ENCODE measurements at regions not wholly inside any gene's neighbourhood (a gene's known extent, or its start where the extent isn't known, plus 50 kb on each side); places are given as distances from the start of the nearest gene placed in this dataset.

DNA sequence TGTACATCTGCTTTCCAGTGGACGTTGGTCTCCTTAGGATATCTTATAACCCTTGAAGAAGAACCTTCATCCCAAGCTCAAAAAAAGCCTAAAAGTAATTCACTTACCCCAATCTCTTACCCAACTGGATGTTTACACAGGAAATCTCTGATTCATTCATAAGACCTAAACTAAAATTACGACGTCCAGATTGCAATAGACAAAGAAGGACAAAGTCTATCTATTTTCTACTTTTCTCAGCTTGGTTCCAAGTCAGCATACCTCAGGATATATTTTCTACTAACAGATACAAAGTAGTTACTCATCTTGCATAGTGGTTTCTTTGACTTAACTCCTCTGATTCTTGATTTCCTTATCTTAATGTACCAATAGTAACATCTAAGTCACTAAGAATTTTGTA, 669.9 kb downstream of the OTOL1 start:
- Histone ChIP-seq H3K36me3 (ENCODE audit: control insufficient read depth in 2 of 2, insufficient read depth in 2 of 2, low read length in 1 of 2) (no peaks in the 10 kb centered on the region), H3K27ac (ENCODE audit: low read depth in 1 of 2, low read length in 1 of 2) (no peak overlapping the region), H3K4me3 (ENCODE audit: low read length in 2 of 2) (no peak overlapping the region), H3K27me3 (ENCODE audit: control insufficient read depth in 2 of 2, insufficient read depth in 1 of 2, low read length in 1 of 2) (no peaks in the 10 kb centered on the region), H3K4me1 (ENCODE audit: control insufficient read depth in 2 of 2, insufficient read depth in 2 of 2, low read length in 2 of 2) (no peaks in the 10 kb centered on the region), H3K9me3 (ENCODE audit: control insufficient read depth in 2 of 2, insufficient read depth in 1 of 2, low read length in 1 of 2) (no peaks in the 10 kb centered on the region)
- DNase-seq (ENCODE audit: low read depth in 6 of 9, low spot score in 9 of 9): no peak
- 89% methylated on average over 3 of the region's 3 CpGs for WGBS

- 94% methylated on average over 2 of the region's 2 CpGs for WGBS
- H3K27ac ChIP-seq (ENCODE audit: low read depth in 1 of 2, low read length in 1 of 2): no peak overlapping the region
These were observed 672.1 kb downstream of the OTOL1 start for GRCh38 chr3:162168715-162169114.

DNA sequence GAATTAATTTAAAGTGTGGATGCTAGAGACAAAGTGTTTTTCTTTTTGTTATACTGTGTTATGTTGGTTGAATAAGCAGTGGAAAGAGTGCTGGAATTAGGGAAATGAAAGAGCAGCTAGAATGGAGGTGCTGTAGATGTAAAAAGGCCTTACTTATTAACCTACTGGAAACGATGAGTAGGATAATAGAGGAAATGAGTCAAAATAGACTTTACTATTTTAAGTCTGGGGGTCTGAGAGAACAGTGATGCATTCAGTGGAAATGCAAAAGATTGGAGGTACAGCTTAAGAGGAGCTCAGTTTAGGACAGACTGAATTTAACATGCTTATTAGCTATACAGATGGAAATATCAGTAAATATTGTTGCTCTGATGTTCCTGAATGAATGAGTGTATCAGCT, 674.0 kb downstream of the OTOL1 start:
- Histone ChIP-seq H3K9me3 (ENCODE audit: control insufficient read depth in 2 of 2, insufficient read depth in 1 of 2, low read length in 1 of 2) (no peaks in the 10 kb centered on the region), H3K27ac (ENCODE audit: low read depth in 1 of 2, low read length in 1 of 2) (no peak overlapping the region), H3K4me1 (ENCODE audit: control insufficient read depth in 2 of 2, insufficient read depth in 2 of 2, low read length in 2 of 2) (no peaks in the 10 kb centered on the region), H3K27me3 (ENCODE audit: control insufficient read depth in 2 of 2, insufficient read depth in 1 of 2, low read length in 1 of 2) (no peaks in the 10 kb centered on the region), H3K4me3 (ENCODE audit: low read length in 2 of 2) (no peak overlapping the region), H3K36me3 (ENCODE audit: control insufficient read depth in 2 of 2, insufficient read depth in 2 of 2, low read length in 1 of 2) (no peaks in the 10 kb centered on the region)
- 93% methylated on average over 1 of the region's 1 CpG for WGBS
- no peak for DNase-seq (ENCODE audit: low read depth in 6 of 9, low spot score in 9 of 9)

More at GRCh38 chr3:162168715-162169114, 672.1 kb downstream of the OTOL1 start:
- Histone ChIP-seq H3K27me3 (ENCODE audit: control insufficient read depth in 2 of 2, insufficient read depth in 1 of 2, low read length in 1 of 2) (no peaks in the 10 kb centered on the region), H3K36me3 (ENCODE audit: control insufficient read depth in 2 of 2, insufficient read depth in 2 of 2, low read length in 1 of 2) (no peaks in the 10 kb centered on the region), H3K9me3 (ENCODE audit: control insufficient read depth in 2 of 2, insufficient read depth in 1 of 2, low read length in 1 of 2) (no peaks in the 10 kb centered on the region), H3K4me1 (ENCODE audit: control insufficient read depth in 2 of 2, insufficient read depth in 2 of 2, low read length in 2 of 2) (no peaks in the 10 kb centered on the region), H3K4me3 (ENCODE audit: low read length in 2 of 2) (no peak overlapping the region)
- no peak for DNase-seq (ENCODE audit: low read depth in 6 of 9, low spot score in 9 of 9)

DNA sequence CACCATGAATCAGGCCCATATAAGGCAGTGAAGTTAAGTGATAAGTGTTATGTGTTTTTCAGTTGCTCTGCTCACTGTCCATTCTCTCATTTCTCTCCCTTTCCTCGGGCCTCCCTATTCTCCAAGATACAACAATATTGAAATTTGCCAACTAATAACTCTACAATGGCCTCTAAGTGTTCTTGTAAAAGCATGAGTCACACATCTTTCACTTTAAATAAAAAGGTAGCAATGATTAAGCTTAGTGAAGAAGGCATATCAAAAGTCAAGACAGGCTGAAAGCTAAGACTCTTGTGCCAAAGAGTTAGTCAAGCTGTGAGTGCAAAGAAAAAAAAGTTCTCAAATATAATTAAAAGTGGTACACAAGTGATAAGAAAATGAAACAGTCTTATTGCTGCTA, 675.4 kb downstream of the OTOL1 start:
- DNase-seq (ENCODE audit: low read depth in 6 of 9, low spot score in 9 of 9): no peak
- no peaks in the 10 kb centered on the region for H3K9me3 ChIP-seq (ENCODE audit: control insufficient read depth in 2 of 2, insufficient read depth in 1 of 2, low read length in 1 of 2)
- no peaks in the 10 kb centered on the region for H3K4me1 ChIP-seq (ENCODE audit: control insufficient read depth in 2 of 2, insufficient read depth in 2 of 2, low read length in 2 of 2)
- H3K27me3 ChIP-seq (ENCODE audit: control insufficient read depth in 2 of 2, insufficient read depth in 1 of 2, low read length in 1 of 2): no peaks in the 10 kb centered on the region
- H3K36me3 ChIP-seq (ENCODE audit: control insufficient read depth in 2 of 2, insufficient read depth in 2 of 2, low read length in 1 of 2): no peaks in the 10 kb centered on the region
- 85% methylated on average over 1 of the region's 1 CpG for WGBS
- no peak overlapping the region for H3K27ac ChIP-seq (ENCODE audit: low read depth in 1 of 2, low read length in 1 of 2)
- no peak overlapping the region for H3K4me3 ChIP-seq (ENCODE audit: low read length in 2 of 2)

- no peaks in the 10 kb centered on the region for H3K4me1 ChIP-seq (ENCODE audit: control insufficient read depth in 2 of 2, insufficient read depth in 2 of 2, low read length in 2 of 2)
- DNase-seq (ENCODE audit: low read depth in 6 of 9, low spot score in 9 of 9): no peak
- WGBS: 94% methylated on average over 4 of the region's 4 CpGs
- no peak overlapping the region for H3K27ac ChIP-seq (ENCODE audit: low read depth in 1 of 2, low read length in 1 of 2)
- H3K27me3 ChIP-seq (ENCODE audit: control insufficient read depth in 2 of 2, insufficient read depth in 1 of 2, low read length in 1 of 2): no peaks in the 10 kb centered on the region
- H3K36me3 ChIP-seq (ENCODE audit: control insufficient read depth in 2 of 2, insufficient read depth in 2 of 2, low read length in 1 of 2): no peaks in the 10 kb centered on the region
- no peaks in the 10 kb centered on the region for H3K9me3 ChIP-seq (ENCODE audit: control insufficient read depth in 2 of 2, insufficient read depth in 1 of 2, low read length in 1 of 2)
- H3K4me3 ChIP-seq (ENCODE audit: low read length in 2 of 2): no peak overlapping the region
These were observed 678.5 kb downstream of the OTOL1 start for GRCh38 chr3:162175145-162175544.

GRCh38 chr3:162175878-162176277, 679.3 kb downstream of the OTOL1 start:
- Histone ChIP-seq H3K4me1 (ENCODE audit: control insufficient read depth in 2 of 2, insufficient read depth in 2 of 2, low read length in 2 of 2) (no peaks in the 10 kb centered on the region), H3K36me3 (ENCODE audit: control insufficient read depth in 2 of 2, insufficient read depth in 2 of 2, low read length in 1 of 2) (no peaks in the 10 kb centered on the region), H3K9me3 (ENCODE audit: control insufficient read depth in 2 of 2, insufficient read depth in 1 of 2, low read length in 1 of 2) (no peaks in the 10 kb centered on the region), H3K27ac (ENCODE audit: low read depth in 1 of 2, low read length in 1 of 2) (no peak overlapping the region), H3K4me3 (ENCODE audit: low read length in 2 of 2) (no peak overlapping the region), H3K27me3 (ENCODE audit: control insufficient read depth in 2 of 2, insufficient read depth in 1 of 2, low read length in 1 of 2) (no peaks in the 10 kb centered on the region)
- DNase-seq (ENCODE audit: low read depth in 6 of 9, low spot score in 9 of 9): no peak
- WGBS: 82% methylated on average over 3 of the region's 3 CpGs

DNA sequence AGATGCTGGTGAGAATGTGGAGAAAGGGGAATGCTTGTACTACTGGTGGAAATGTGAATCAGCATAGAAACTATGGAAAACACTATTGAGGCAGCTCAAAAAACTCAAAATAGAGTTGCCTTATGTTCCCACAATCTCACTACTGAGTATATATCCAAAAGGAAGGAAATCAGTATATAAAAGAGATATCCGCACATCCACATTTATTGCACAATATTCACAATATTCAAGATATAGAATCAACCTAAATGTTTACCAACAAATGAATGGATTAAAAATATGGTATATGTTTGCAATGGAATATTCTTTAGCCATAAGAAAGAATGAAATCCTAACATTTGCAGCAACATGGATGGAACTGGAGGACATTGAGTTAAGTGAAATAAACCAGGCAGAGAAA, 686.8 kb downstream of the OTOL1 start:
- Histone ChIP-seq H3K36me3 (ENCODE audit: control insufficient read depth in 2 of 2, insufficient read depth in 2 of 2, low read length in 1 of 2) (no peaks in the 10 kb centered on the region), H3K27me3 (ENCODE audit: control insufficient read depth in 2 of 2, insufficient read depth in 1 of 2, low read length in 1 of 2) (no peaks in the 10 kb centered on the region), H3K4me1 (ENCODE audit: control insufficient read depth in 2 of 2, insufficient read depth in 2 of 2, low read length in 2 of 2) (no peaks in the 10 kb centered on the region), H3K27ac (ENCODE audit: low read depth in 1 of 2, low read length in 1 of 2) (no peak overlapping the region), H3K4me3 (ENCODE audit: low read length in 2 of 2) (no peak overlapping the region), H3K9me3 (ENCODE audit: control insufficient read depth in 2 of 2, insufficient read depth in 1 of 2, low read length in 1 of 2) (no peaks in the 10 kb centered on the region)
- 95% methylated on average over 1 of the region's 1 CpG for WGBS
- no peak for DNase-seq (ENCODE audit: low read depth in 6 of 9, low spot score in 9 of 9)

GRCh38 chr3:162192340-162193029, 695.9 kb downstream of the OTOL1 start:
- Histone ChIP-seq H3K9me3 (ENCODE audit: control insufficient read depth in 2 of 2, insufficient read depth in 1 of 2, low read length in 1 of 2) (no peaks in the 10 kb centered on the region), H3K4me1 (ENCODE audit: control insufficient read depth in 2 of 2, insufficient read depth in 2 of 2, low read length in 2 of 2) (no peaks in the 10 kb centered on the region), H3K27ac (ENCODE audit: low read depth in 1 of 2, low read length in 1 of 2) (no peak overlapping the region), H3K27me3 (ENCODE audit: control insufficient read depth in 2 of 2, insufficient read depth in 1 of 2, low read length in 1 of 2) (no peaks in the 10 kb centered on the region), H3K4me3 (ENCODE audit: low read length in 2 of 2) (no peak overlapping the region), H3K36me3 (ENCODE audit: control insufficient read depth in 2 of 2, insufficient read depth in 2 of 2, low read length in 1 of 2) (no peaks in the 10 kb centered on the region)
- no peak for DNase-seq (ENCODE audit: low read depth in 6 of 9, low spot score in 9 of 9)
- 93% methylated on average over 1 of the region's 1 CpG for WGBS

- Histone ChIP-seq H3K36me3 (ENCODE audit: control insufficient read depth in 2 of 2, insufficient read depth in 2 of 2, low read length in 1 of 2) (no peaks in the 10 kb centered on the region), H3K4me3 (ENCODE audit: low read length in 2 of 2) (no peak overlapping the region), H3K27ac (ENCODE audit: low read depth in 1 of 2, low read length in 1 of 2) (no peak overlapping the region), H3K9me3 (ENCODE audit: control insufficient read depth in 2 of 2, insufficient read depth in 1 of 2, low read length in 1 of 2) (no peaks in the 10 kb centered on the region), H3K27me3 (ENCODE audit: control insufficient read depth in 2 of 2, insufficient read depth in 1 of 2, low read length in 1 of 2) (no peaks in the 10 kb centered on the region), H3K4me1 (ENCODE audit: control insufficient read depth in 2 of 2, insufficient read depth in 2 of 2, low read length in 2 of 2) (no peaks in the 10 kb centered on the region)
- no peak for DNase-seq (ENCODE audit: low read depth in 6 of 9, low spot score in 9 of 9)
- 91% methylated on average over 4 of the region's 4 CpGs for WGBS
These were observed 696.8 kb downstream of the OTOL1 start for GRCh38 chr3:162193148-162194095.
